ENCODE measurements at regions not wholly inside any gene's neighbourhood (a gene's known extent, or its start where the extent isn't known, plus 50 kb on each side); places are given as distances from the start of the nearest gene placed in this dataset.

- TF ChIP-seq CTCF (conservative IDR thresholded peaks at IDR 0.05; ENCODE audit: low read depth, low read length) (no peak), RFX5 (IDR thresholded peaks at IDR 0.05; ENCODE audit: low read depth, low read length) (no peak), POLR2A (IDR thresholded peaks at IDR 0.05; ENCODE audit: low read depth, low read length) (no peak), BHLHE40 (IDR thresholded peaks at IDR 0.05; ENCODE audit: low read depth, low read length) (no peak), RAD21 (IDR thresholded peaks at IDR 0.05; ENCODE audit: low read length) (no peak), MAFK (IDR thresholded peaks at IDR 0.05; ENCODE audit: low read depth, low read length) (no peak), NFE2L2 (IDR thresholded peaks at IDR 0.05; ENCODE audit: low read depth, low read length) (no peak), MAZ (IDR thresholded peaks at IDR 0.05; ENCODE audit: borderline replicate concordance, low read depth, low read length) (no peak), USF2 (IDR thresholded peaks at IDR 0.05; ENCODE audit: low read depth, low read length) (no peak), CHD1 (IDR thresholded peaks at IDR 0.05; ENCODE audit: low read depth, low read length) (no peak), RCOR1 (IDR thresholded peaks at IDR 0.05; ENCODE audit: insufficient replicate concordance, low read length) (no peak), CEBPB (IDR thresholded peaks at IDR 0.05; ENCODE audit: low read depth, low read length) (no peak), ELK1 (IDR thresholded peaks at IDR 0.05; ENCODE audit: borderline replicate concordance, low read depth, low read length) (no peak), SMC3 (IDR thresholded peaks at IDR 0.05; ENCODE audit: low read depth, low read length) (no peak)
These were observed 108.9 kb upstream of the ZCCHC13 start for GRCh38 chrX:74195120-74195519.

Data from IMR-90 (cell line).